GM23248 (cell line): ENCODE measurements at regions not wholly inside any gene's neighbourhood (a gene's known extent, or its start where the extent isn't known, plus 50 kb on each side); places are given as distances from the start of the nearest gene placed in this dataset.

ENCODE experiments used
- EZH2 ChIP-seq: fragments of 200-600 bp; sonication (generic); IDR thresholded peaks from 2 replicates; pipeline ENCODE4 v1.6.1; 2018; ENCODE audit warnings: antibody characterized with exemption, mild to moderate bottlenecking; ENCODE audit not compliant: insufficient read depth, poor library complexity, severe bottlenecking
- EZH2phosphoT487 ChIP-seq: fragments of 200-600 bp; sonication (generic); IDR thresholded peaks from 2 replicates; pipeline ENCODE4 v1.6.1; 2018; ENCODE audit warnings: antibody characterized with exemption, moderate library complexity, mild to moderate bottlenecking, low read depth; ENCODE audit not compliant: insufficient read depth

- no peak for TF ChIP-seq EZH2
- no peak for TF ChIP-seq EZH2phosphoT487
These were observed 163.8 kb upstream of the KLF8 start for GRCh38 chrX:56068274-56068758.
